Mesendoderm (in vitro differentiated cells): ENCODE measurements at regions not wholly inside any gene's neighbourhood (a gene's known extent, or its start where the extent isn't known, plus 50 kb on each side); places are given as distances from the start of the nearest gene placed in this dataset.

Source experiments
- DNase-seq: peaks from one replicate; pipeline ENCODE4 v3.0.0; 2013
- H2AK5ac ChIP-seq: 2 replicates; pipeline ENCODE4 v1.6.1; 2013; ENCODE audit warnings: low read length, inconsistent platforms
- H2BK120ac ChIP-seq: 2 replicates; pipeline ENCODE4 v1.6.1; 2013; ENCODE audit warnings: low read depth, mild to moderate bottlenecking, low read length, moderate library complexity, mixed read lengths
- H2BK15ac ChIP-seq: replicated peaks from 2 replicates; pipeline ENCODE4 v1.6.1; 2013; ENCODE audit warnings: low read depth, mild to moderate bottlenecking, moderate library complexity
- H2BK5ac ChIP-seq: 2 replicates; pipeline ENCODE4 v1.6.1; 2013; ENCODE audit warnings: low read length, inconsistent platforms
- H3K18ac ChIP-seq: 2 replicates; pipeline ENCODE4 v1.6.1; 2013; ENCODE audit warnings: mild to moderate bottlenecking, low read length, mixed read lengths
- H3K23ac ChIP-seq: one replicate; pipeline ENCODE4 v1.6.1; 2013; ENCODE audit warnings: low read length
- H3K27ac ChIP-seq: 2 replicates; pipeline ENCODE4 v1.5.1; 2013; ENCODE audit warnings: low read depth, mild to moderate bottlenecking, inconsistent platforms, low read length, moderate library complexity
- H3K27me3 ChIP-seq: 2 replicates; pipeline ENCODE4 v1.6.1; 2013; ENCODE audit warnings: low read length, control low read depth, mild to moderate bottlenecking, inconsistent platforms; ENCODE audit not compliant: insufficient read depth, poor library complexity
- H3K36me3 ChIP-seq: 2 replicates; pipeline ENCODE4 v1.6.1; 2013; ENCODE audit warnings: low read length, inconsistent platforms; ENCODE audit not compliant: control insufficient read depth, insufficient read depth
- H3K4ac ChIP-seq: one replicate; pipeline ENCODE4 v1.6.1; 2013; ENCODE audit warnings: low read depth, mild to moderate bottlenecking, low read length, moderate library complexity
- H3K4me1 ChIP-seq: 2 replicates; pipeline ENCODE4 v1.6.1; 2013; ENCODE audit warnings: low read depth, low read length, inconsistent platforms; ENCODE audit not compliant: control insufficient read depth
- H3K4me2 ChIP-seq: 2 replicates; pipeline ENCODE4 v1.6.1; 2013; ENCODE audit warnings: low read length
- H3K4me3 ChIP-seq: 2 replicates; pipeline ENCODE4 v1.5.1; 2013; ENCODE audit warnings: mild to moderate bottlenecking, low read length
- H3K56ac ChIP-seq: one replicate; pipeline ENCODE4 v1.6.1; 2013; ENCODE audit warnings: low read length
- H3K79me1 ChIP-seq: 2 replicates; pipeline ENCODE4 v1.6.1; 2013; ENCODE audit warnings: low read length, inconsistent platforms
- H3K79me2 ChIP-seq: 2 replicates; pipeline ENCODE4 v1.6.1; 2013; ENCODE audit warnings: mild to moderate bottlenecking, low read length; ENCODE audit not compliant: control insufficient read depth, insufficient read depth
- H3K9ac ChIP-seq: 2 replicates; pipeline ENCODE4 v1.6.1; 2013; ENCODE audit warnings: low read length, inconsistent platforms
- H4K5ac ChIP-seq: one replicate; pipeline ENCODE4 v1.6.1; 2013; ENCODE audit warnings: low read length
- H4K8ac ChIP-seq: one replicate; pipeline ENCODE4 v1.6.1; 2013; ENCODE audit warnings: low read depth, mild to moderate bottlenecking, control low read depth, low read length, moderate library complexity
- WGBS: extraction: QIAGEN DNeasy Blood & Tissue Kit; methylation state at CpG from one replicate; pipeline ENCODE4 v1.1.7; 2013; ENCODE audit warnings: low lambda C conversion rate, missing lambda C conversion rate; ENCODE audit not compliant: insufficient coverage; ENCODE audit errors: extremely low coverage; 5-methylcytosine and 5-hydroxymethylcytosine counted together

DNA sequence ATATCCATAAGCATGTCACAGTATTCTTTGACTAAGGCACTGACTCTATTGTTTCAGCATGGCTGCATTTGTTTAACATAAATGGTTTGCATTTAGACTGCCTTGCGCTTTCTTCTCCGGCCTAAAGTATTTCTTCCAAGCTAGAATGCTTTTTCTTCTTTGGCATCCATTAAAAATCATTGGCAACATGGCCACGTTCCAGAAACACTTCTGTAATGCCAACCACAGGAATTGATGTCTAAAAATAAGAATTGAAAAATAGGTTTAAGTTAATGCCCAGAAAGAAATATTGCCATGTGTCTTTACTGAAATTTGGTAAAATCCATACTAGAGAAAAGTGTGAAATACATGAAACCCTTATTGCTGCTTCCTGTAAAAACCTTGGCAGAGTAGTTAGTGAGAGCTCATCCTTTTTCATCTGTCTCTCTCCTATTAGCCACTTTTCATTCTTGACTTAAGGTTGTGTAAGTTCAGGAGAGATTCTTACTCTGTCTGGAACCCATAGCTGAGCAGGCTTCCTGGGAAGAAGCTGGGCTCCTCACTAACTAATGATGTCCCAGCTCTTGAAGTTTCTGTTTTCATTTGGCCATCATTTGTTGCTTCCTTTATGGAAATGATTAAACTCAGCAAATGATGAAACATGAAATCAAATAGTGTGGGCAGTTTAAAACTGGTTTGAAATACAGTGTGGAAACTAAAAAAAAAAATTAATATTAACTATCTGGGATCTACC, 58.2 kb upstream of the RPS23 start:
- Histone ChIP-seq H2BK5ac (no peak overlapping the region), H3K27ac (no peak overlapping the region), H2BK120ac (no peak overlapping the region), H3K79me2 (no peaks in the 10 kb centered on the region), H2BK15ac (no peak overlapping the region), H3K4ac (no peak overlapping the region), H3K4me2 (no peak overlapping the region), H3K9ac (no peak overlapping the region), H3K79me1 (no peaks in the 10 kb centered on the region), H3K4me3 (no peak overlapping the region), H3K23ac (no peak overlapping the region), H3K18ac (no peak overlapping the region), H4K8ac (no peak overlapping the region), H3K56ac (no peak overlapping the region), H3K4me1 (no peaks in the 10 kb centered on the region), H4K5ac (no peak overlapping the region), H3K36me3 (no peaks in the 10 kb centered on the region), H2AK5ac (no peak overlapping the region), H3K27me3 (no peaks in the 10 kb centered on the region)
- no peak for DNase-seq
- no CpG with 5 or more reads among the region's 3 CpGs for WGBS

DNA sequence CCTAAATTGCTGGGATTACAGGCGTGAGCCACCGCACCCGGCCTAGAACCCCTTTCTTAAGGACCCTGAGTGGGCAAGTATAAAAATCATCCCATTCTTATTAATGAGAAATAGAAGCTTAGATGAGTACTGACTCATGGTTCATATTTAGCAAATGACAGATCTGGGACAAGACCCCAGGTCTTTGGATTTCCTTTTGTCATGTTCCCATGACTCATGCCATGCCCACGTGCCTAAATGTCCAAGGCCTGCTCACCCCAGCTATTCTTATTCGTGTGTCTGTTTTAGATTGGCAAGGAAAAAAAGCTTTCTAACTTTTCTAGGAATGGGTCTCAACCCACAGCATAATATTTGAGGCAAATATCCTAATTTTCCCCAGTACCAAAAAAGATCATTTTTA, 57.7 kb upstream of the RPS23 start:
- Histone ChIP-seq H2BK120ac (no peak overlapping the region), H3K79me2 (no peaks in the 10 kb centered on the region), H4K8ac (no peak overlapping the region), H3K18ac (no peak overlapping the region), H3K9ac (no peak overlapping the region), H3K27me3 (no peaks in the 10 kb centered on the region), H3K79me1 (no peaks in the 10 kb centered on the region), H4K5ac (no peak overlapping the region), H3K36me3 (no peaks in the 10 kb centered on the region), H3K4me1 (no peaks in the 10 kb centered on the region), H2BK15ac (no peak overlapping the region), H3K27ac (no peak overlapping the region), H3K56ac (no peak overlapping the region), H3K4me3 (no peak overlapping the region), H3K23ac (no peak overlapping the region), H3K4me2 (no peak overlapping the region), H3K4ac (no peak overlapping the region), H2BK5ac (no peak overlapping the region), H2AK5ac (no peak overlapping the region)
- WGBS: no CpG with 5 or more reads among the region's 5 CpGs
- DNase-seq: no peak

DNA sequence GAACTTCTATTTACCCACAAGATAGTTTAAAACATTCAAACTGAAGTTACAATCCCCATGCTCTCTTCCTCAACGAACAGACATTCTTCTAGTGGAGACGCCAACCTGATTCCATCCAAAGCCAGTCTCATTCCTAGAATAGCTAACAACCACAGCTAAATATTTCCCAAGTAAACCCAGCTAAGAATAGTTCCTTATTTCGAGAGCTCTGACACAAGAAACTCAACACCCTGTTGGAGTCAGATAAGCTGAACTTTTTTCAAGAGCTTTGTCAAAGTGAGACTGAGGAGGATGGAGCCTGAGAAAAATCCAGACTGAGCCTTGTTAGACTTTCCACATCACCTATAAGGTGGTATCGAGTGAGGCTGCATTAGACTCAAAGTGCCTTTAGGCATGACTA, 56.7 kb upstream of the RPS23 start:
- Histone ChIP-seq H3K18ac (no peak overlapping the region), H3K4me3 (no peak overlapping the region), H3K27ac (no peak overlapping the region), H3K4me2 (no peak overlapping the region), H4K5ac (no peak overlapping the region), H3K4me1 (no peaks in the 10 kb centered on the region), H3K79me2 (no peaks in the 10 kb centered on the region), H2BK120ac (no peak overlapping the region), H2BK5ac (no peak overlapping the region), H3K27me3 (no peaks in the 10 kb centered on the region), H3K79me1 (no peaks in the 10 kb centered on the region), H3K4ac (no peak overlapping the region), H4K8ac (no peak overlapping the region), H2AK5ac (no peak overlapping the region), H2BK15ac (no peak overlapping the region), H3K36me3 (no peaks in the 10 kb centered on the region), H3K9ac (no peak overlapping the region), H3K56ac (no peak overlapping the region), H3K23ac (no peak overlapping the region)
- no CpG with 5 or more reads among the region's 4 CpGs for WGBS
- DNase-seq: no peak

DNA sequence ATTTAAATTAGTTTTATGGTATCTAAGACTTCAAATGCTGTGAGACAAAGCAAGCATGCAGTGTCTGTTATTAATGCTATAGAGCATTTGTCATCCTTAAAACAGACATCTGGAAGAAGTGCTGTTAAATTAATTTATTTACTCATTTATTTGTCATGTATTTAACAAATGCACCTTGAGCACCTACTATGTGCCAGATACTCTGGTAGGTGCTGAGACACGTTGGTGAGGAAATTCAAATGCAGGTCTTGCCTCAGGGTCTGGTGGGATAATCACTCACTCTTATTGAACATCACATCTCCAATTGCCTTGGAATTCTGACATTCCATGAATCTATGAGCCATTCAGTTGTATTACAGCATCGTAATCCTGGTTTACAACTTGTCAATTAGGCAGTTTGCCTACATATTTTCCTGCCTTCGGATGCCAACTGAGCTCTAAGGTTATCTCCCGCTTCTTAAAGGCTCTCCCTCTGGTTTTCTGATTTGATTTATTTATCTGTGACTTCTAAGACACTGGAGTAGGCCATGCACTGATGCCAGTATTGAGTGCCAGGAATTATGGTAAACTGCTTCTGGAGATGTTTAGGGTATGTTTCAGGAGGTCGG, 56.0 kb upstream of the RPS23 start:
- Histone ChIP-seq H3K27ac (no peak overlapping the region), H3K79me1 (no peaks in the 10 kb centered on the region), H3K79me2 (no peaks in the 10 kb centered on the region), H3K18ac (no peak overlapping the region), H3K4ac (no peak overlapping the region), H4K5ac (no peak overlapping the region), H3K56ac (no peak overlapping the region), H4K8ac (no peak overlapping the region), H3K4me1 (no peaks in the 10 kb centered on the region), H3K23ac (no peak overlapping the region), H3K4me3 (no peak overlapping the region), H2AK5ac (no peak overlapping the region), H2BK15ac (no peak overlapping the region), H2BK5ac (no peak overlapping the region), H3K4me2 (no peak overlapping the region), H3K9ac (no peak overlapping the region), H3K36me3 (no peaks in the 10 kb centered on the region), H3K27me3 (no peaks in the 10 kb centered on the region), H2BK120ac (no peak overlapping the region)
- DNase-seq: no peak
- no CpG with 5 or more reads among the region's 5 CpGs for WGBS

DNA sequence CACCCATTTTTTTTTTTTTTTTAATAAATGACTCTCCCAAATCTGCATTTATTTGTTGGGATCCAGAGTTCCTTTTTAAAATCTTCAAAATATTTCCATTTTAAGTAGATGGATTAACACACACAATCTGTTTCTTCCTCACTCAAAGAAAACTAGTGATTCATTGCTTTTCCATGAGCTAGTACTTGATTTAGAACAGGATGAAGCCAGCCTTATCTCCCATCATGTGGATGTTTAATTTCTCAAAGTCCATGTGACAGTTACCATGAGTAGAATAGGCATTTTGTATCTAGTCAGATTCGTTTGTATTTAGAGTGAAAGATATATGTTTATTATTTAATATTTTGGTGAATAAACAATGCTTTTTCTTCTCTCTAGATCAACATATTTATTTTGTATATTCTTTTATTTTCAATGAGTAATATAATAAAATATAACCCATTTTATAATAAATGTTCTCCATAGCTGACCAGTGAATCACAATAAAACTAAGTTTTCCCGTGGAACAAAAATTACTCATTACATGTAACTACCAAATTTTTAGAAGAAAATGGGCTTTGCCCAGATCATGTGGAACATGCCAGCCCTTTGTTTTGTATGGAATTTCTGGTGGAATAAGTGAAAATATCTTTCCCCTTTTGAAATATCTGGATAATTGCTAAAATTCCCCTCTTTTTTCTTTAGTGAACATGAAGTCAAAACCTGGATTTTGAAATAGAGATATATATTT, 54.9 kb upstream of the RPS23 start:
- Histone ChIP-seq H3K9ac (no peak overlapping the region), H2AK5ac (no peak overlapping the region), H3K18ac (no peak overlapping the region), H3K4me3 (no peak overlapping the region), H4K5ac (no peak overlapping the region), H3K4me2 (no peak overlapping the region), H4K8ac (no peak overlapping the region), H3K23ac (no peak overlapping the region), H2BK15ac (no peak overlapping the region), H2BK120ac (no peak overlapping the region), H2BK5ac (no peak overlapping the region), H3K4ac (no peak overlapping the region), H3K36me3 (no peaks in the 10 kb centered on the region), H3K79me2 (no peaks in the 10 kb centered on the region), H3K79me1 (no peaks in the 10 kb centered on the region), H3K4me1 (no peaks in the 10 kb centered on the region), H3K56ac (no peak overlapping the region), H3K27me3 (no peaks in the 10 kb centered on the region), H3K27ac (no peak overlapping the region)
- 100% methylated on average over 1 of the region's 2 CpGs for WGBS
- no peak for DNase-seq
